ENCODE measurements at regions not wholly inside any gene's neighbourhood (a gene's known extent, or its start where the extent isn't known, plus 50 kb on each side); places are given as distances from the start of the nearest gene placed in this dataset.

DNA sequence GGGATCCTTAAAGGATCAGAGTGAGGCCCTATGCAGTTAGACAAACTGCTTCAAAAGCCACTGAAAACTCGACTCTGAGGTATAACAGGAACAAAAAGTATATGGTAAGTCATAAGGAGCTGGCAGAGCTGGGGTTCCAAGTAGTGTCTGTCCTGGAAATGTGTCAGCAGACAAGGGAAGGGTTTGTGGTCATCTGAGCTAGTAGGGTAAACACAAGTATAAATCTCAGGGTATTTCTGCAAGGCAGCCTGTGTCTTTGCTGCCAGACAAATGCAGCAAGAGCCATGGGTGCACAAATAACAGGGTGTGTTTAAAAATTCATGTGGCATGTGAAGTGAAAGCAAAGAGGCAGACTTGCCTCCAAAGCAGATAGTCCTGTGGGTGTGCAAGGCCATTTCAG lies 759.0 kb upstream of the ADAMTS5 start:
- TF ChIP-seq, protein P1, sequence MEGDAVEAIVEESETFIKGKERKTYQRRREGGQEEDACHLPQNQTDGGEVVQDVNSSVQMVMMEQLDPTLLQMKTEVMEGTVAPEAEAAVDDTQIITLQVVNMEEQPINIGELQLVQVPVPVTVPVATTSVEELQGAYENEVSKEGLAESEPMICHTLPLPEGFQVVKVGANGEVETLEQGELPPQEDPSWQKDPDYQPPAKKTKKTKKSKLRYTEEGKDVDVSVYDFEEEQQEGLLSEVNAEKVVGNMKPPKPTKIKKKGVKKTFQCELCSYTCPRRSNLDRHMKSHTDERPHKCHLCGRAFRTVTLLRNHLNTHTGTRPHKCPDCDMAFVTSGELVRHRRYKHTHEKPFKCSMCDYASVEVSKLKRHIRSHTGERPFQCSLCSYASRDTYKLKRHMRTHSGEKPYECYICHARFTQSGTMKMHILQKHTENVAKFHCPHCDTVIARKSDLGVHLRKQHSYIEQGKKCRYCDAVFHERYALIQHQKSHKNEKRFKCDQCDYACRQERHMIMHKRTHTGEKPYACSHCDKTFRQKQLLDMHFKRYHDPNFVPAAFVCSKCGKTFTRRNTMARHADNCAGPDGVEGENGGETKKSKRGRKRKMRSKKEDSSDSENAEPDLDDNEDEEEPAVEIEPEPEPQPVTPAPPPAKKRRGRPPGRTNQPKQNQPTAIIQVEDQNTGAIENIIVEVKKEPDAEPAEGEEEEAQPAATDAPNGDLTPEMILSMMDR (conservative IDR thresholded peaks at IDR 0.05): no peak
- no peak for TF ChIP-seq ZFX (IDR thresholded peaks at IDR 0.05)
